GM12874 (cell line): ENCODE measurements at regions not wholly inside any gene's neighbourhood (a gene's known extent, or its start where the extent isn't known, plus 50 kb on each side); places are given as distances from the start of the nearest gene placed in this dataset.

ENCODE experiments used
- TF ChIP-seq, protein P1 (sequence below): IDR thresholded peaks from 2 replicates; pipeline ENCODE4 v1.5.1; 2011; ENCODE audit warnings: low read depth, mild to moderate bottlenecking, control low read depth, low read length, moderate library complexity; ENCODE audit not compliant: insufficient read depth

DNA sequence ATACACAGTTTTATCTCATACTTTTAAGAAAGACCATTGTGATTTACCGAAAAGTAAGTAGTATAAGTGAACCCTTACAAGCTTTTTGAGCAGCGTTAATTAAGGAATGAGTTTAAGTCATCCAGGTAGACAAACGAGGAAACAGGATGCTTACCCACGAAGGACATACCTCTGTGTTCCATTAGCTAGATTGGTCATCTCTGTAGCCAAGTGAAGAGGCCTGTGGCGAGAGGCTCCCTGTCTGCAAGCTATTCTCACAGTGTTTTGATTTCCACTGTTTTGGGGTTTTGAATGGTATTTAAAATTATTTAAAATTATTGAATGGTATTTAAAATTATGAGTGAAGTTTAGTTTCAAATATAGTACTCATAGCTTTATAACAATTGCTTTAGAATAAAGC is 342.1 kb upstream of the RGS6 start:
- TF ChIP-seq, protein P1, sequence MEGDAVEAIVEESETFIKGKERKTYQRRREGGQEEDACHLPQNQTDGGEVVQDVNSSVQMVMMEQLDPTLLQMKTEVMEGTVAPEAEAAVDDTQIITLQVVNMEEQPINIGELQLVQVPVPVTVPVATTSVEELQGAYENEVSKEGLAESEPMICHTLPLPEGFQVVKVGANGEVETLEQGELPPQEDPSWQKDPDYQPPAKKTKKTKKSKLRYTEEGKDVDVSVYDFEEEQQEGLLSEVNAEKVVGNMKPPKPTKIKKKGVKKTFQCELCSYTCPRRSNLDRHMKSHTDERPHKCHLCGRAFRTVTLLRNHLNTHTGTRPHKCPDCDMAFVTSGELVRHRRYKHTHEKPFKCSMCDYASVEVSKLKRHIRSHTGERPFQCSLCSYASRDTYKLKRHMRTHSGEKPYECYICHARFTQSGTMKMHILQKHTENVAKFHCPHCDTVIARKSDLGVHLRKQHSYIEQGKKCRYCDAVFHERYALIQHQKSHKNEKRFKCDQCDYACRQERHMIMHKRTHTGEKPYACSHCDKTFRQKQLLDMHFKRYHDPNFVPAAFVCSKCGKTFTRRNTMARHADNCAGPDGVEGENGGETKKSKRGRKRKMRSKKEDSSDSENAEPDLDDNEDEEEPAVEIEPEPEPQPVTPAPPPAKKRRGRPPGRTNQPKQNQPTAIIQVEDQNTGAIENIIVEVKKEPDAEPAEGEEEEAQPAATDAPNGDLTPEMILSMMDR, result no peak

GRCh38 chr14:71591231-71591630 is 341.0 kb upstream of the RGS6 start:
- TF ChIP-seq, protein P1, result no peak

DNA sequence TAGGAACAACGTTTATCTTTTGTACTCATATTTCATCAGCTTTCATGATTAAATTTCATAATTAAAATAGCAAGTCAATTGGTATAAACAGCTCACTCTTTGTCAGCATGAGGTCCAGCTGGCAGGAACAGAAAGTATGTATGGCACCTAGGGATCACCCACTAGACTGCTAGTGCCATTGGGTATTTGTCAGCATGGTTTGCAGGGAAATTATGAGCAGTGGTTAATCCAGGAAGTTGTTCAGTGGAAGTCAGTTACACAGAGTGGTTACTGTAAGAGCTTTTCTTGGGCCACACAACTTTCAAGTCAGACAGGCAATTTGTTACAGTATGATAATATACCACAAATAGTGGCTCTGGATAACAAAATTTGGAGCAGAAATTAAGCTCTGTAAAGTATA is 340.3 kb upstream of the RGS6 start:
- TF ChIP-seq, protein P1, result no peak

DNA sequence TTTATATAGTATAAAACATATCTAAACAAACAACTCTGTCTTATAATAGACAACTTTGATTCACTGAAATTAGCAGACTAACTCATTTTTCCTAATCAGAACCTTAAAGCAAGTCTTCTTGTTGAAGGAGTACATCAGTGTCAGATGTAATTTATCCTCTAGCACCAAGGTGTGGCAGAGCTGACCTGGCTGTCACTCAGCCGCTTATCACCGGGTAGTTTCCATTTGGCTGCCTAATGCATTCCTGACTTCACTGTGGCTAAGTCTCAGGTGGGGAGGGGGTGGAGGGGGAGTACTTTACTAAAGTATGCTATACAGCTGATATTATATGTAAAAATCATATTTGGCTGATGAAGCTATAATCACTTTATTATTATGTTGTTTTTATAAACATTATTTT is 339.9 kb upstream of the RGS6 start:
- TF ChIP-seq, protein P1, result no peak

DNA sequence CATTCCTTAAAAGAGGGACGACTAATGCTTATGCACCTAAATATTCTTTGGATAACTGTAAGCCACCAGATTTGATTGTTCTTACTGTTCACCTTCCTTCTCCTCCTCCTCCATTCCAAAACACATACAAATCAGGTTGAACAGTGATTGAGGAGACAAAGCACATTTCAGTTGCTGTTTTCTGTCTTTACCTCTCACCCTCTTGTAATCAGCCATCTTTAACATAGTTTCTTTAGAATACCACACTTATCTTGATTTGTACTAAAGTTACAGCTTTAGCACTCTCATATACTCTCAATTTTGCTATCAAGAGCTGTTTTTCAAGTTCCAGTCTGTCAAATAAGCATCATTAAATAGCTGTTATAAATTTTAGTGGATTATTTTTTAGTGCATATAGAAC is 338.3 kb upstream of the RGS6 start:
- TF ChIP-seq, protein P1, result no peak

DNA sequence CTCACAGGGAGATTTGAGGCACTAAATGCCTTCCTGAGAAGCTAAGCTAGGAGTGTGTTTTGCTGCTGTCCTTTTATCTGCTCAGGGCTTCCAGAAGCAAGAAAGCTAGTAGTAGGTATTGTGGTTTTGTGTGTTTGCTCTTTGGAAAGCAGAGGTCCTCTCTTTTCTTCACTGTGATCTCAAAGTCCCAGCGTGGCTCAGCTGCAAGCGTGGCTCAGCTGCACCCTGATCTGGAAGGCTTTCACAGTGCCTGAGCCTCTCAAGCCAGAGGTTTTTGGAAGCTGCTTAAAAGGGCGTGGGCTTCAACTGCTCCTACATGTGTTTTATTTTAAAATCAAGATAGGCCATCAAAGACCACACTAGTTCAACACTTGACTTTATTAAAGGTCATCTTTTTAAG is 337.4 kb upstream of the RGS6 start:
- TF ChIP-seq, protein P1, result no peak

- TF ChIP-seq, protein P1, result no peak
Observed at GRCh38 chr14:71595441-71595840, 336.8 kb upstream of the RGS6 start.

- TF ChIP-seq, protein P1, result no peak
Observed at GRCh38 chr14:71597287-71597920, 334.8 kb upstream of the RGS6 start.
